Testis (tissue), 2 donors: ENCODE measurements at regions not wholly inside any gene's neighbourhood (a gene's known extent, or its start where the extent isn't known, plus 50 kb on each side); places are given as distances from the start of the nearest gene placed in this dataset.

ENCODE experiments used
- DNase-seq: peaks from one replicate; pipeline ENCODE4 v3.0.0-alpha.2; 2019
- H3K27ac ChIP-seq, 2 donors: fragments of 200-600 bp; sonication (generic); one replicate each; pipeline ENCODE4 v1.5.1; 2019
- H3K27me3 ChIP-seq: fragments of 200-600 bp; sonication (generic); one replicate; pipeline ENCODE4 v1.5.1; 2019
- H3K36me3 ChIP-seq: fragments of 200-600 bp; sonication (generic); one replicate; pipeline ENCODE4 v1.5.1; 2017; ENCODE audit warnings: low read depth; ENCODE audit errors: missing control alignments
- H3K4me1 ChIP-seq: fragments of 200-600 bp; sonication (generic); one replicate; pipeline ENCODE4 v1.5.1; 2019
- H3K4me3 ChIP-seq, 2 donors: fragments of 200-600 bp; sonication (generic); one replicate each; pipeline ENCODE4 v1.5.1; 2017 to 2019
- H3K9me3 ChIP-seq: fragments of 200-600 bp; sonication (generic); one replicate; pipeline ENCODE4 v1.5.1; 2017
- POLR2A ChIP-seq: fragments of 450-650 bp; IDR thresholded peaks from one replicate; pipeline ENCODE4 v1.6.1; 2017; ENCODE audit warnings: antibody characterized with exemption, mild to moderate bottlenecking, moderate library complexity
- WGBS, 2 donors: methylation state at CpG; one replicate each; pipeline ENCODE4 v1.1.5; 2018; 5-methylcytosine and 5-hydroxymethylcytosine counted together
- intact Hi-C: fragments of 100-400 bp; cut with DNase I; formaldehyde crosslinking; loops from one replicate; pipeline ENCODE4 v1.15.1; 2023; ENCODE audit warnings: low total_unique reads
- TF ChIP-seq, protein P1 (sequence below), 3 experiments: fragments of 450-650 bp in 2 of 3; fragments of 200-600 bp in 1 of 3; sonication (generic) in 1 of 3; IDR thresholded peaks; one replicate each; pipeline ENCODE4 v1.5.1; 2016 to 2019; ENCODE audit warnings: antibody characterized with exemption in 3 of 3, mild to moderate bottlenecking in 2 of 3, moderate library complexity in 1 of 3

- Histone ChIP-seq H3K9me3 (no peaks in the 10 kb centered on the region), H3K36me3 (no peaks in the 10 kb centered on the region), H3K4me3 (no peak overlapping the region), H3K27ac (no peak overlapping the region), H3K27me3 (no peaks in the 10 kb centered on the region), H3K4me1 (no peaks in the 10 kb centered on the region)
- no peak for TF ChIP-seq POLR2A
- intact Hi-C loops = no loop called here
- 60 to 71% methylated on average over 3 of the region's 3 CpGs for WGBS, 2 donors
- DNase-seq = no peak
These were observed 330.2 kb downstream of the DSC3 start for GRCh38 chr18:30712383-30712782.

DNA sequence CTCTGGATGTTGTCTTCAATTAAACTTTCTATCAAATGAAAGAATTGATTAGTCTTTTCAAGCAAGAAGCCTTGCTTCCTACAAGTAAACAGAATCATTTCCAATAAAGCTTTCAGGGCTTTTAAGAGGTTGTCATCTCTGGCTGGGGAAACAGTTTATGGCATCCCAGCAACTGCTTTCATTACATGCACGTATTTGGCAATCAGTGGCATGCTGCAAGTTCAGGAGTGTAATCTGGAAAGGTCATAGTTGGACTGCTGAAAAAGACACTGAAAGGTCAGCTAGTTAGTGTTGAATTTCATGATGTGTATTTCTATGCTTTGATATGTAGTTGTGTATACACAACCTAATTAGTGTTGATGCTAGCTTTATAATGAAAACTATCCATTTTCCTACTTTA is 332.9 kb downstream of the DSC3 start:
- Histone ChIP-seq H3K9me3 (no peaks in the 10 kb centered on the region), H3K36me3 (no peaks in the 10 kb centered on the region), H3K4me3 (no peak overlapping the region), H3K4me1 (no peaks in the 10 kb centered on the region), H3K27me3 (no peaks in the 10 kb centered on the region), H3K27ac (no peak overlapping the region)
- DNase-seq = no peak
- 44 to 58% methylated on average over 1 of the region's 1 CpG for WGBS, 2 donors
- intact Hi-C loops = no loop called here
- TF ChIP-seq, protein P1, sequence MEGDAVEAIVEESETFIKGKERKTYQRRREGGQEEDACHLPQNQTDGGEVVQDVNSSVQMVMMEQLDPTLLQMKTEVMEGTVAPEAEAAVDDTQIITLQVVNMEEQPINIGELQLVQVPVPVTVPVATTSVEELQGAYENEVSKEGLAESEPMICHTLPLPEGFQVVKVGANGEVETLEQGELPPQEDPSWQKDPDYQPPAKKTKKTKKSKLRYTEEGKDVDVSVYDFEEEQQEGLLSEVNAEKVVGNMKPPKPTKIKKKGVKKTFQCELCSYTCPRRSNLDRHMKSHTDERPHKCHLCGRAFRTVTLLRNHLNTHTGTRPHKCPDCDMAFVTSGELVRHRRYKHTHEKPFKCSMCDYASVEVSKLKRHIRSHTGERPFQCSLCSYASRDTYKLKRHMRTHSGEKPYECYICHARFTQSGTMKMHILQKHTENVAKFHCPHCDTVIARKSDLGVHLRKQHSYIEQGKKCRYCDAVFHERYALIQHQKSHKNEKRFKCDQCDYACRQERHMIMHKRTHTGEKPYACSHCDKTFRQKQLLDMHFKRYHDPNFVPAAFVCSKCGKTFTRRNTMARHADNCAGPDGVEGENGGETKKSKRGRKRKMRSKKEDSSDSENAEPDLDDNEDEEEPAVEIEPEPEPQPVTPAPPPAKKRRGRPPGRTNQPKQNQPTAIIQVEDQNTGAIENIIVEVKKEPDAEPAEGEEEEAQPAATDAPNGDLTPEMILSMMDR (IDR thresholded peaks at IDR 0.05) = no peak
- no peak for TF ChIP-seq POLR2A

DNA sequence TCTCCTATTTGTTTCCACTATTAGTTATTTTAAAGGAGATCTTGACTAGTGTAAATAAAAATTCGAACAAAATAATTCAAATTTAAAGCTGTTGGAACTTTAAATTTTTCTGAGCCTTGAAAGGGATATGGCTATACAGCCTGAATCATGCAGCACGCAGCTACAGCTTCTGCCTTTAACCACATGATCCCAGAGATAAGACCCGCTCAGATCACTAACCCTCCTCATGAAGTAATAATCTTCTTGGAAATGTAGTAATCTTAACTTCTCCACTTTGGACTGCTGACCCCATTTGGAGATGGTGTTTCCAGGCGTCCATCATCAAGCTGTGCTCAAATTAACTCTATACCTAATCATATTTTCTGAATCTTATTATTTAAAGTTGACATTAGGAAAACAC is 336.6 kb downstream of the DSC3 start:
- H3K36me3 ChIP-seq = no peaks in the 10 kb centered on the region

DNA sequence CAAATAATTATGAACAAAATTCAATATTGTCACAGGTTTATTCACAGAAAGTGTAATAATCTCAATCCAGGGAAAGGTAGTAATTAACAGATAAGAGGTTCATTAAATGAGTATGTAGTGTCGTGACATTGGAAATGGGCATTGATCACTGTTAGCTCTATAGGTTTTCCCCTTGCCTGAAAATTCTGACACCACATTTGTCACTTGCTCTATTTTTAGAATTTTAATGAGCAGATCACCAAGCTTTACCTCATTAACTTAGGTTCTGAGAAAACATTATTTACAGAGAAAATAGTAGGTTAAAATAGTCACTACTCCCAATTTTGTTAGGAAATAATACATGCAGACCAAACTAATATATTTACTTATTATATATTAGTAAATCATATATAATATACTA is 344.0 kb downstream of the DSC3 start:
- no peaks in the 10 kb centered on the region for H3K4me1 ChIP-seq
- no peak for TF ChIP-seq POLR2A
- TF ChIP-seq, protein P1 (IDR thresholded peaks at IDR 0.05) = no peak
- intact Hi-C loops = no loop called here
- WGBS, 2 donors = 92 to 93% methylated on average over 1 of the region's 1 CpG
- H3K27me3 ChIP-seq = no peaks in the 10 kb centered on the region
- H3K36me3 ChIP-seq = no peaks in the 10 kb centered on the region
- no peak overlapping the region for H3K4me3 ChIP-seq
- H3K9me3 ChIP-seq = no peaks in the 10 kb centered on the region
- H3K27ac ChIP-seq = no peak overlapping the region
- no peak for DNase-seq

More for the DNA sequence above, 336.6 kb downstream of the DSC3 start:
- WGBS, 2 donors = 49 to 57% methylated on average over 4 of the region's 4 CpGs
- no peak for DNase-seq
- H3K27me3 ChIP-seq = no peaks in the 10 kb centered on the region
- no peaks in the 10 kb centered on the region for H3K9me3 ChIP-seq
- H3K4me3 ChIP-seq = no peak overlapping the region
- no peak overlapping the region for H3K27ac ChIP-seq
- H3K4me1 ChIP-seq = no peaks in the 10 kb centered on the region
- TF ChIP-seq, protein P1 (IDR thresholded peaks at IDR 0.05) = no peak
- no peak for TF ChIP-seq POLR2A
- intact Hi-C loops = no loop called here

DNA sequence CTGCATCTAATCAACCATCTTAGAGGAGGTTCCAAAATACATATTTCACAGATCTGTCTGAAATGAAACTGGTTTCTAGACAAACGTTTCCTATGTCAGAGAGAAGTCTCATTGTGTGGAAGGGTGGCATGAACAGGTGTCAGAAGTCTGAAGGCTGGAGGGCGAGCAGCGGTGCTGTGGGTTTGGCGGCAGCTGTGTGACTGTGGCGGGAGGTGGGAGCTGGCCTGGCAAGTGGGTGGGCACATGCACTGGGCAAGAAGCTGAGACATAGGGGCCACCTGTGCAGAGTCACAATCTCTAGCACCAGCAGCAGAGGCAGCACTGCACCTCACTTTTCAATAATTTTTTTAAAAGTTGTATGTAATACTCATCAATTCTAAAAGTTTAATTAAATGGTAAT is 346.3 kb downstream of the DSC3 start:
- Histone ChIP-seq H3K27me3 (no peaks in the 10 kb centered on the region), H3K4me1 (no peaks in the 10 kb centered on the region), H3K9me3 (no peaks in the 10 kb centered on the region), H3K27ac (no peak overlapping the region), H3K36me3 (no peaks in the 10 kb centered on the region), H3K4me3 (no peak overlapping the region)
- TF ChIP-seq, protein P1 (IDR thresholded peaks at IDR 0.05) = no peak
- TF ChIP-seq POLR2A = no peak
- WGBS, 2 donors = 89 to 93% methylated on average over 5 of the region's 5 CpGs
- no peak for DNase-seq
- intact Hi-C loops = no loop called here
